Mammary epithelial cell (primary cell): ENCODE measurements at regions not wholly inside any gene's neighbourhood (a gene's known extent, or its start where the extent isn't known, plus 50 kb on each side); places are given as distances from the start of the nearest gene placed in this dataset.

Experiments used
- EZH2 ChIP-seq: IDR thresholded peaks from 2 replicates; pipeline ENCODE4 v1.6.1; 2012; ENCODE audit warnings: low read length, inconsistent platforms, borderline replicate concordance
- TF ChIP-seq, protein P1 (sequence below), 2 donors: IDR thresholded peaks in 1 of 2; conservative IDR thresholded peaks in 1 of 2; 2 replicates each; pipeline ENCODE4 v1.5.1; 2011 to 2012; ENCODE audit warnings: inconsistent platforms in 2 of 2, low read length in 2 of 2, mild to moderate bottlenecking in 2 of 2, control low read depth in 1 of 2, low read depth in 1 of 2; ENCODE audit not compliant: insufficient read depth in 1 of 2; ENCODE audit errors: extremely low read depth in 1 of 2

DNA sequence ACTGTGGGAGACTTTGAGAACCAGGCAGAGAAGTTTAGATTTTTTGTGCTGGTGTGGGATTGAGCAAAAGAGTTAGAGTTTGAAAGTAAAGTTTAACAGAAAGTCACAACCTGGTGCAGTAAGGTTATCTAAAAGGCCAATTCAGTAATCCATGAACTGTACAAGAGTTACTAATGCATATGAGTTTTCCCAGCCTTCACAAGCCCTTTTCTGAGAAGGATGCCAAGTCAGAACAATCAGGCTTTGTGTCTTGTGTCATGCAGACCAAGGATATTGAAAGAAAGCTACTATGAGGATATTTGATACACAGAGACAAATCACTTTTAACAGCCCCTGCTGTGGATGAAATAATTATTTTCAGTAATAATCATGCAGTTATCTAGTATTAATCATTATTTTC lies 68.8 kb upstream of the MYO3A start:
- TF ChIP-seq, protein P1, sequence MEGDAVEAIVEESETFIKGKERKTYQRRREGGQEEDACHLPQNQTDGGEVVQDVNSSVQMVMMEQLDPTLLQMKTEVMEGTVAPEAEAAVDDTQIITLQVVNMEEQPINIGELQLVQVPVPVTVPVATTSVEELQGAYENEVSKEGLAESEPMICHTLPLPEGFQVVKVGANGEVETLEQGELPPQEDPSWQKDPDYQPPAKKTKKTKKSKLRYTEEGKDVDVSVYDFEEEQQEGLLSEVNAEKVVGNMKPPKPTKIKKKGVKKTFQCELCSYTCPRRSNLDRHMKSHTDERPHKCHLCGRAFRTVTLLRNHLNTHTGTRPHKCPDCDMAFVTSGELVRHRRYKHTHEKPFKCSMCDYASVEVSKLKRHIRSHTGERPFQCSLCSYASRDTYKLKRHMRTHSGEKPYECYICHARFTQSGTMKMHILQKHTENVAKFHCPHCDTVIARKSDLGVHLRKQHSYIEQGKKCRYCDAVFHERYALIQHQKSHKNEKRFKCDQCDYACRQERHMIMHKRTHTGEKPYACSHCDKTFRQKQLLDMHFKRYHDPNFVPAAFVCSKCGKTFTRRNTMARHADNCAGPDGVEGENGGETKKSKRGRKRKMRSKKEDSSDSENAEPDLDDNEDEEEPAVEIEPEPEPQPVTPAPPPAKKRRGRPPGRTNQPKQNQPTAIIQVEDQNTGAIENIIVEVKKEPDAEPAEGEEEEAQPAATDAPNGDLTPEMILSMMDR (conservative IDR thresholded peaks at IDR 0.05 in 1 of 2, IDR thresholded peaks at IDR 0.05 in 1 of 2; ENCODE audit: extremely low read depth in 1 of 2, insufficient read depth in 1 of 2, low read depth in 1 of 2, low read length in 2 of 2): no peak
- no peak for TF ChIP-seq EZH2
